Tibial nerve (tissue), 3 donors: ENCODE measurements at regions not wholly inside any gene's neighbourhood (a gene's known extent, or its start where the extent isn't known, plus 50 kb on each side); places are given as distances from the start of the nearest gene placed in this dataset.

Experiments
- EP300 ChIP-seq, 2 donors: sonication (generic); formaldehyde crosslinking; IDR thresholded peaks; one replicate each; pipeline ENCODE4 v1.6.1; 2017; ENCODE audit warnings: antibody characterized with exemption in 2 of 2, mild to moderate bottlenecking in 1 of 2
- POLR2A ChIP-seq, 2 donors: fragments of 450-650 bp; IDR thresholded peaks; one replicate each; pipeline ENCODE4 v1.6.1; 2017; ENCODE audit warnings: antibody characterized with exemption in 2 of 2, mild to moderate bottlenecking in 2 of 2, moderate library complexity in 2 of 2

DNA sequence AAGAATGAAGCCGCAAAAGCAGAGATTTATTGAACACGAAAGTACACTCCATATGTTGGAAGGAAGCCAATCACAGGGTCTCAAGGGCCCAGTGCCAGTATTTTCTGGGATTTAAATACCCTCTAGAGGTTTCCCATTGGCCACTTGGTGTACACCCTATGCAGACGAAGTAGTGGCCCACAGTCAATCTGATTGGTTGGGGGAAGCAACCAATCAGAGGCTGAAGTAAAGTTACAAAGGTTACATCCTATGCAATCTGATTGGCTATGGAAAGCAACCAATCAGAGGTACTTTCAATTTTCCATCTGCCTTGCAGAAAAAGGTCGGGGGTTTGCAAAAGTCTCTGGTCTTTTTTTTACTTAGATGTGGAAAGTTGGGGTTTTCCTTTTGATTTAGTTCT is 481.3 kb upstream of the NRP1 start:
- TF ChIP-seq POLR2A (IDR thresholded peaks at IDR 0.05) (no peak), EP300 (IDR thresholded peaks at IDR 0.05) (no peak)
